ENCODE measurements at regions not wholly inside any gene's neighbourhood (a gene's known extent, or its start where the extent isn't known, plus 50 kb on each side); places are given as distances from the start of the nearest gene placed in this dataset.

DNA sequence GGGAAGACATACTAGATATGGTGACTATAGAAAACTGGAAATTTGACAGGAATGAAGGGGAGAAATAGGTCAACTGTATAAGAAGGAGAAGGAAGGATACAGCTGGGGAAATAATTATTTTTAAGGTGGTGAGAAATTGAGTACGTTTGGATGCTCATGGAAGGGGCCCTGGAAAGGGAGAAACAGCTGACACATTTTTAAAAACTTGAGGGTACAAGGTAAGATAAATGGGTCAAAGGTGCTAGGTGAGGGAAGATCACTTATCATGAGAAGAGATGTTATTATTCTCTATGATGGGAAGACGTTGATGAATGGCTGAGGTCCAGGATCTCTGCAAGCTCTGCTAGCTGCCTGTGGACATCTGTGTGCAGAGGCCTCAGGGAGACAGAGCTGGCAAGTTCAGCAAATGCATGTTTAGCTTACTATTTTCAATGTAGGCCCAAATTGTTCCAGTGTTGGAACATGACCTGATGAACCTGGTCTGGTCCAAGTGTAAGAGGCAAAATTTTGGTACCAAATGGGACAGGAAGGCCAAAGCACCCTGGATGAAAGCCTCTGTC, 181.7 kb downstream of the MTRR start:
- no peak for DNase-seq

DNA sequence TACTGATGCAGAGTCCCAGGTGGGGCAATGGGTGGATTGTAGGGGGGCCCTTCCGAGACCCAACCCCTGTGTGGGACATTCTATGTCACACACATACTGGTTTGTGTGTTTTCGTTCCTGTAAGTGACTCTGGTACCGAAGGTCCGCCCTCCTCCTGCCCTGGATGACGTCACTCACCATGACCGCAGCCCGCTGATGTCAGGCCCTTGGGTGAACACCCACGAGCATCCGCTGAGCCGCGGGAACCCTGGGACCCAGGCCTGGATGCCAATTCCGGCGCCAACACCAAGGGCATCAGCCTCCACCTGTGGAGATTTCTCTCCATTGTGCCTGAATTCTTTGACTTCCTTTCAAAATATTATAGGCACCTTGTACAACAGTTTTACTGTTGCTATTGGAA, 184.3 kb downstream of the MTRR start:
- DNase-seq, result no peak

DNA sequence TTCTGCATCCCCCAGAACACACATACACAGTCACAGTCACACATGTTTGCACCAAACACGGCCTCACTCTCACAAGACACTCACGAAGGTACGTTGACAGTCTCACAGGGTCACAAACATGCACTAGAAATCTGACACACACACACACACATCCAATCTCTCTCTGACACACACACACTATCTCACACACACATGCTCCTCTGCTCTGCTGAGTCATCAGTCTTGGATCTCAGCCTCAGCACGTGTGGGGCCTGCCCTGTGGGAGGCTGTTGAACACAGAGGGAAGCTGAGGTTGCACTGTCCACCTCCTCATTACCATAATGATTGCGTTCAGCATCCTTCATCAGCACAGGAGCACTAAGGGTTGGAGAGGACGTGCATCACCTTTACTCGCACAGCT, 188.8 kb downstream of the MTRR start:
- DNase-seq, result no peak

DNA sequence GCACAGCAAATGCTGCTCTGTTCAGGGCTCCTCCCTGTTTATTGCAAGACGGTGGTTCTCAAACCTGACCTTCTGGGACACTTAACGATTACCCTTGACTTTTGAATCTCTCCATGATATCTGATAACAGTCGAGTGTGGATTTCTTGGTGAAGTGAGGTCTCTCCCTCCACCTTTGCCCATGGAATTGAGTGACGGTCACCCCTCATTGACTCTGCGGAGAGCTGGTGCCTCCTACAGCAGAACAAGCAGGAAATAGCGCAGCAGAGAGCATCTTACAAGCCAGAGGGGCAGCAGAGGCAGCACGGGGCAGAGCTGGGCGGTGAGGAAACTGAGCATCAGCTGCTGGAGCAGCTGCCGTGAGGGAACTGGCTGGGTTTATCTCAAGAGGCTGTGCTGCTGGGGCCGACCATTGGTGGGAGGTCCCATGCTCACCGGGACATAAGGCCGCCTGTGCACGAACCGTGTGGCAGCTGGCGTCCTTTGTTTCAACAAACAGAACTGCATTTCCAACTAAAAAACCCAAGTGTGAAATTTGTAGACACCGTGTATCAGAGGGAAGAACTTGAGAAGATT, 189.8 kb downstream of the MTRR start:
- DNase-seq, result no peak

DNA sequence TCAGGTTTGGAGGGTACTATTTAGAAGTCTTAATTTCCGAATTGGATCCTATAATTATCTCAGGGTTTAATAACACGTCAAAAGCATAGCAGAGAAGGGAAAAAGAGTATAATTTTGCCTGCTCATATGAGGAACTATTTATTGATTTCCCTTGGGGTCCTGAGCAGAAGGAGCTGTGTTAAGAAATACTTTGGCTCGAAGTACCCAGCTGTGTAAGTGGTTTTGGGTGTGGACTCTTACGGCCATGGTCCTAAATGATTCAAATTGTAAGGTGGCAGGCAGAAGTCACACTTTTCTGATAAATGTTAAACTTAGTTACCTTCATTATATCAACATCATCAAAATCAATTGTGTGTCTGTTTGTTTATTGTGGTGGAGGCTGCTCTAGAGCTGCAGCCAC, 190.4 kb downstream of the MTRR start:
- no peak for DNase-seq

DNA sequence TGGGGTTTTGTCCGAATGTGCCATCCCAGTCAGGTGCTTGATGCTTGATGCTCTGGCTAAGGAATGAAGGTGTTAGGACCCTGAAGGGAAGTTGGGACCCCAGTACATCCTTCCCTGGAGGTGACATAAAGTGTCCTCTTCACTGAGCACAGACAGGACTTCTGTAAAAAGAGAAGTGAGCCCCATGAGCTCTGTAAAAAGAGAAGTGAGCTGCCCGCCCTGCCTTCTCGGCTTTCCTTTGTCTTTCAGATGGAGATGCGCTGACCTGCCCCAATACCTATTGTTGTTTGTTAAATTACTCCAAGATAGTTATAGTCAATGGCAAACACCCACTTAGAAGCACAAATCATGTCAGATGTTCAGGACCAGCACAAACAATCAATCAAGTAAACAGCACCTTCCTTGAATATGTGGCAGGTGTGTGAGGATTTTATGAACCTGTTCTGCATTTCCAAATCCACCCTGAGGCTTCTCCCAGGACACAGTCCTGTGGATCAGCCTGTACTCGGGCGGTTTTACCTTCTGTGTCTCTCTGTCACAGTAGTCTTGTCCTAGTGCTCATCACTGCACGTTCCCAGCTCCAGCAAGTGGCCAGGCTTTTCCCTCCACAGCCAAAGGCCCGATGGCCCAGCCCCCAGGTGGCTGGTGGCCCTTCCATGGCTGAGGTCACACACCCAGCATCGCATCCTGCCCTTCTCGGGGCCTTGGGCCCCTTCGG, 191.4 kb downstream of the MTRR start:
- no peak for DNase-seq

DNA sequence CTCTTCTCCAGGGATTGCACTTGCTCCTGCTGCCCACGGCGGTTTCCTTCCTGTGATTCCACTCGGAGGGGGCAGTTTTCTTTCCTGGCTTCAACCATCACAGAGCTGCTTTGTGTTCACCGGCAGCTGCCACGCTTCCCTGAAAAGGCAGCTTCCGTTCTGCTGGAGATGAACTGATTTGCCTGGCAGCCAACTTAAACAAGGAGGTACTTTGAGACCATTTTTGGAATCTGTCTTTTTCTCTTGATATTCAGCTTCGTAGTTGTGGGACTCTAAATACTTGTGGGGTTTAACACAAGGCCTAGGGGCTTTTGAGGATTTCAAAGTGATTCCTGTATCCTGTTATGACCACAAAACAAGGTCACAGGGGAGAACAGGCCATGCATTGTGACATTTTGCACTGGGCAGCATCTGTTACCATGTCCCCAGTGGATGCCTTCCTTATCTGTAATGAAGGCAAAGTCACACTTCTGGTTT, 192.0 kb downstream of the MTRR start:
- no peak for DNase-seq

DNA sequence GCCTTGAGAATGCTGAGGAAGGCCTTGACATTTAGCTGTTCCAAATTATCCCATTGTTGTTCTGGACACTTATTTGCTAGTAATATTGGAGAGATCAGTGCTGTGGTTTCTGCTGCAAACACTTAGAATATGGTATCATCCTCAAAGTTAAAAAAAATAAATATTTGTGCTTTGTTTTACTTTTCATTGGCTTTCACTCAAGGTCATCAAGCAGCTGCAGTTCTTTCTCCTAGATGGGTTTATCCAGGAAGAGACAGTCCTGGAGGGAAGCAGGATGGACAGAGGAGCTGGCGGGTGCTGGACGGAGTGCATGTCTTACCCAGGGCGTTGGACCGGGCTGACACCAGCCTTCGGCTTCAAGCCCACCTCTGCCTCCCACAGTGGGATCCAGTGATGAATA, 193.6 kb downstream of the MTRR start:
- no peak for DNase-seq

DNA sequence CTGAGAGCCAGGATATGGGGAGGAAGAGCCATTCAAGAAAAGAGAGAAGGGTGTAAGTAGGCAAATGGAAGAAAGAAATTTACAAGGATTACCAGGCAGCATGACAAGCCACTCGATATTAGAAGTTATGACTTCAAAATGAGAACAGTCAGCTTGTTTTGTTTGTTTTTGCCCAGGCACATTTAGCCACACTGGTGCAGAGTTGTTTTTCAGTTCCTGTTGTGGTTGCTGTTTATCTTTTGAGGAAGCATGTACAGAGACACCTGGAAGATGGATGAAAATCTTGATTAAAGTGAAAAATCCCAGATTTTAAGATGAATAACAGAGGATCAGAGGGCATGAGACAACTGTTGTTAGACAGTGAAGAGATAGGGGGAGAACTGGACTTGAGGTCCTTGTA, 199.1 kb downstream of the MTRR start:
- no peak for DNase-seq

DNA sequence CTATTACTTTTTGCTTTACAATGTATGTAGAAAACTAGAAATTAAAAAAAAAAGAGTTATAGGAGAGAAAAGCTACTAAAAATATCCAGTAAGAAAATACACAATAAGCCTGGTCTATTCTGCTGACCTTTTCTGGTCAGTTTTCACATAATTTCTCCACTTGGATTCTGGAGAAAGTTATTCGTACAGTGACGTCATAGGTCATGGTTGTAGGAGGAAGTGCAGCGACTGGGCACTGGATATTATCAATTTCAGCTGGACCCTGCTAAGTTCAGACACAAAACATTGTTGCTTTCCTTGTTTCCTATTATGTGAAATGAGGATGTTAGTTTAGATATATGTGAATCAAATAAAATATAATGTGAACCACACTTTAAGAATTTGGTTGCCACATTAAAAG, 201.2 kb downstream of the MTRR start:
- DNase-seq, result no peak

DNA sequence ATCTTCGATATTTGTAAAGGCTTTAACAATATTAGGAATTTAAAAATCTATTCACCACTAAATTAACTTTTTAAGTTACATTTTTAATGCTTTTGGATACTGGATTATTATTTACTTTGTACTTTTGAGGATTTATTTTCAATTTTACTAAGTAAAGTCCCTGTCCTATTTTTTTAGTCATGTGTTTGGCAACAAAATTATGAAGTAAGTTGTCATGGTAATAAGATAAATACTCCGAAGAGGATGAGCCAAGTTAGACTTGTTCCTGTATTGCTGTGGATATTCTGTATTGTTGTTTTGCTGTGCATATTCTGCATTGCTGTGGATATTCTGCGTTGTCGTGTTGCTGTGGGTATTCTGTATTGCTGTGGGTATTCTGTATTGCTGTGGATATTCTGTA, 210.1 kb downstream of the MTRR start:
- no peak for DNase-seq

DNA sequence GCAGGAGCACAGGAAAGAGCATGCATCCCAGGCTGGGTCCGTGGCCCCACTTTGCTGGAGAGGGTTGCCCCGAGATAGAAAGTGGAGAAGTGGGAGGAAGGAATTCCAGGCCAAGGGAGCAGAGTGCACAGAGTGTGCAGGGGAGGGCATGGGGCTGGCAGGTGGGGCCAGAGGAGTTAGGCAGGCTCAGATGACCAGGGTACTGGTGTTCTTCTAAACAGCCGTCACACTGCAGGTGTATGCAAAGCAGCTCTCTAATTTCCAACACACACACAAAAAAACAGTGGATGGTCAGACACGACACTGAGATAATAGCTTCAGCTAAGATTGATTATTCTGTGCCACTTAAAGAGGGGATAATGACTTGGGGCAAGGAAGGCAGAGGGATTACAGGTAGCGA, 212.2 kb downstream of the MTRR start:
- DNase-seq, result no peak

DNA sequence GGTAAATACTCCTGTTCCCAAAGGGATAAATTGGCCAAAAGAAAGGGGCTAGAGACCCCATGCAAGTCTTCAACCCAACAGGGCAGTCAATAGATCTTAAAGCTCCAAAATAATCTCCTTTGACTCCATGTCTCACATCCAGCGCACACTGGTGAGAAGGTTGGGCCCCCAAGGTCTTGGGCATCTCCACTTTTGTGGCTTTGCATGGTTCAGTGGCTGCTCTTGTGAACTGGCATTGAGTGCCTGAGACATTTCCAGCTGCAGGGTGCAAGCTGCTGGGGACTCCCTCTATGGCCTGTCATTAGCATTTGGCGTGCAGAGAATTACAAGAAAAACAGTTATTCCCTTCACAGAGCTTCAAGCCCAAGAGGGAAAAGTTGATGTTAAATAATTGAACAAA, 224.7 kb downstream of the MTRR start:
- DNase-seq, result no peak

DNA sequence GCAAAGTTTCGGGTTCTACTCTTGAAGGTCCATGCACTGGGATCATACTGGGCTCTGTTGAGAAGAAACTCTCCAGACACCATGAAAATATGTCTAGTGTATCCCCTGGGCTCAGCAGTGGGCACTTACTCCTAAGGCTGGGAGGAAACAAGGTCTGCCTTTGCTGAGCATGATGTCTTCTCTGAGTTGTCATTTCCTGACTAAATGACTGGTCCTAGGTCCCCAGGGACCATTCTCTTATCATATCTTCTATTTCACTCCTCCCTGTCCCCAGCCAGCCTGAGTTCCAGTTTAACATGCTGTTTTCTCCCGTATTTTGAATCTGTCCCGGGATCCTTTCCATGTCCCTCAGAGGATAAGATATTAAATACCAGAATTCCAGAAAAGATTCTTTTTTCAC, 225.4 kb downstream of the MTRR start:
- DNase-seq, result no peak

DNA sequence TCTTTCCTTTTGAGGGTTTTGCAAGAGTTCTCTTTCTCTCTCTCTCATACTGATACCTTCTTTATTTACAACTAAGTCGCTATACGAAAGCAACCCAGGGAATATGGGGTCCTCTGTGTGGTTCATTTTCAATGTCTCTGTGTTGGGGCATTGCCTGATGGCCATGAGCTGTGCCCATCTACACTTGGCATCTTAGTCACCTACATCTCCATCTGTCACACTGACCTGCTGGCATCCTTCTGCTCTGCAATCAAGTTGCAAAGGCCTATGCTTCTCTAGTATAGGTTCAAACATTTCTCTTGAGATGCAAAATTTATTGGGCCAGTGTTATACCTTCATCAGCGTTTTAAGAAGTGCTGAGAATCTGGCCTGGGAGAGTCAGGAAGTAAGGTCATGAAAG, 228.2 kb downstream of the MTRR start:
- no peak for DNase-seq

DNA sequence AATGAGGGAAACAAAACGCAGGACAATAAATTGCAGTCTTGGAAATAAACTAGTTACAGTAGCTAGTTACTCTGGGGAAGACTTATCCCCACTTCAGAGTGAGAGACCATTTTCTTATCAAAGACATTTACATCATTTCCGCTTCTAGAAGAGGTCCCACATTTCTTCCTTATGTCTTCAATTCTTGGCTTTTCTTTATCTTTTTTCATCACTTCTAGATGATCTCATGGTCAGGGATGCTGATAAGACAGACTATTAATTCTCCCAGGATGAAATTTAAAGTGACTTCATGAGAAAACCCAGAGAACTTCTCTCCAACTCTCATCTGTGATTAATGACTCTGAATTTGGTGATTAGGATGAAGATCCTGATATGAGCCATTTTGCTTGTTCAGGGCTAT, 229.1 kb downstream of the MTRR start:
- no peak for DNase-seq

DNA sequence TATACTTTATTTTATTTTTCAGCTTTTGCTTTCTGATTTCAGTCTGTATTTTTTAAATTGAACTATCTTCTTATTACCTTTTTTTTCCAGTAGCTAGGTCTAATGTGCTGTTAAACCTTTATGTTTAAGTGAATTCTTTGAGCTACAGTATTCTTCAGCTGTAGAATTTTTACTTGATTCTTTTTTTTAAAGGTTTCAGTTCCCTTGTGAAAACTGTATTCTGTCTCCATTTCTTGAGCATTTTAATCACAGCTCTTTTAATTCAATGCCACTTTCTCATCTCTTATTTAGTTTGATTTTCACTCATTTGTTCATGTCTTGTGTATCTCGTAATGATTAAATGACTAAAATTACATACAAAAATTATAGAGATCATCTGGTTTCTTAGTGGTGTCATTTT, 233.8 kb downstream of the MTRR start:
- no peak for DNase-seq

DNA sequence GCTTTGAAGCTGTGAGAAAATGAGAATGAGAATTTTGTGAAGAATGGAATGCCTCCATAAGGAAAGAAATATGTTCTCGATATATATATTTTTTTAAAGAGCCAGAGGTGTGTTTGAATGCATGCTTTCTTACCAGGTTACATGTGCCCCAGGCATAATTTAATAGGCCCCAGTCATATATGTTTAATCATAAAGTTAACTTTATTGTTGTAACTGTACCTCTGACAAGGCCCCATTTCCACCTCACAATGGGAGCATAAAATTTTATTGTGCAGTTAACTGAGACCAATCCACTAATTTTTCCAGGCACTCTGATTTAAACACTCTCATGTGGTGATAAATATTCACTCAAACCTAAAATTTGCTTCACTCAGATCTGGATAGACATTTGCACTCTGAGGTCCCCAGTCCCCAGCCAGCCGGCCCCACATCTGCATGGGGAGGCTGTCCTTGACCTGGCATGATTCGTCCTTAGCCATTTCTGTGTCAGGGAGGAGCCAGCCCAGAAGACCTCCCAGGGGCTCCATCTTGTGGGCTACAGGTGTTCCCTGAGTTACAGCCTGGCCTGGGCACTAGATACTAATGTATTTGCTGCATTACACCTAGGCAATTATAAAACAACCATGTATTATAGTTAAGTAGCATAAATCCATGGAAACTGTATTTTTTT, 245.8 kb downstream of the MTRR start:
- DNase-seq, result no peak

DNA sequence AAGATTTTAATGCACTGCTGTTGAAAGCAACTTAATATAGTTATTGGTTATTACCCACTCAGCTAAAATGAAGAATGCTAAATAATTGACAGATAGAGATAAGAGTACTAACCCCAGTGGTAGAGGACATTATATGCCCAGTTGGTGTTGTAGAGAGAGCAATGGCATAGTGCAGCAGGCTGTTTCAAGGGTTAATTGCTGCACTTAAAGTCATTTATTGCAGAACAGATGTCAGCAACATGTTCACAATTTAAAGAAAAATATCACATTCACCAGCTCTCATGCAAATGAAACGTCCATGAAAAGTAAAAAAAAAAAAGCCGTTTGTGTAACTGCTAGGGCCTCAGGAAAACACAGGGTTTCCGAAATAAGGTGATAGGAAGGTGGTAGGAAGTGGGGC, 254.6 kb downstream of the MTRR start:
- DNase-seq, result no peak

DNA sequence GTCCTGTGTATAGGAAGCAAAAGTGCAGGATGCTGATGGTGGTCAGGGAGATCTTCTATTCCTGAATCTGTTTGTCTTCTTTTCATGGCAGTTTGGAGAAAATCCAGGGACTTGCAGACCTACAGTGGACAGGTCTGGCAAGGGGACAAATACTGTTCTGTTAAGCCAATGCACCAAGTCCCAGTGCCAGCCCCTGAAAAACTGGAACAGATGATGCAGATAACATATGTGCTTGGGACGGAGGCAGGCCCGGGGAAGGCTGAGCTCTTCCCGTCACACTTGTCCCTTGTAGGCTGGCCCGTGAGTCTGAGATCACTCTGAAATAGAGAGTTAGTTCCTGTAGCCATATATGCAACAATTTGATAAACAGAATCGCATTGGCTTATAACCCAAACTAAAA, 265.7 kb downstream of the MTRR start:
- no peak for DNase-seq

DNA sequence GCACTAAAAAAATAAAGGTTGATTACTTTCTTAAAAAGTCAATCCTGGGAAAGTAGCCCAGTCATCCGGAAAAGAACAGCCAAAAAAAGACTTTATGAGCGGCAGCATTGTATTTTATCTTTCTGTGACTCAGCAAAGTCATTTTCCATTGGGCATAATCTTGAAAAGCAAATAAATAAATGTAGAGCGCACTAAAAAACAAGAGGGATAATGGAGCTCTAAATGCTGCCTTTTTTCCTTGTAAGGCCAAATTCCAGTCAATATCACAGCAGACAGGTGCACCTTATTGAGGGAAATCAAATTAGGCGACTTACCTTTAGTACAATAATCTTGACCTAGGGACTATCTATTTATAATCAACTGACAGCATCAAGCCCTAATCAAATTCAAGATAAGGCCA, 266.8 kb downstream of the MTRR start:
- no peak for DNase-seq

DNA sequence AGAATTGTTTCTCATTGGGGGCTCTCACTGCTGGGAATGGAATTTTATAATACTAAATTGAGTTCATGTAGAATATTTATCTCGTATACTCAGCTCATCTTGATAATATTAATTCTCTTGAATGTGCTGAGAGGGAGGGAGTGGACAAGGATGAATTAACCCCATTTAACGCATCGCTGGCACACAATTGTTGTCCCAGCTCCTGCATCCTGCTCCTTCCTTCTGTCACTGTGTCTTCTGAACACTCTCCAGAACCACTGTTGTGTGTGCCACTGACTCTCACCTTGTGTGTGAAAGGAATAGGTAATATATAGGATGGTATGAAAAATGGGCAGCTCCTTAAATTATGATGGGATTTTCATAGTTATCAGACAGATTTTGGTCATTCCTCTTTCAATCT, 267.3 kb downstream of the MTRR start:
- no peak for DNase-seq

DNA sequence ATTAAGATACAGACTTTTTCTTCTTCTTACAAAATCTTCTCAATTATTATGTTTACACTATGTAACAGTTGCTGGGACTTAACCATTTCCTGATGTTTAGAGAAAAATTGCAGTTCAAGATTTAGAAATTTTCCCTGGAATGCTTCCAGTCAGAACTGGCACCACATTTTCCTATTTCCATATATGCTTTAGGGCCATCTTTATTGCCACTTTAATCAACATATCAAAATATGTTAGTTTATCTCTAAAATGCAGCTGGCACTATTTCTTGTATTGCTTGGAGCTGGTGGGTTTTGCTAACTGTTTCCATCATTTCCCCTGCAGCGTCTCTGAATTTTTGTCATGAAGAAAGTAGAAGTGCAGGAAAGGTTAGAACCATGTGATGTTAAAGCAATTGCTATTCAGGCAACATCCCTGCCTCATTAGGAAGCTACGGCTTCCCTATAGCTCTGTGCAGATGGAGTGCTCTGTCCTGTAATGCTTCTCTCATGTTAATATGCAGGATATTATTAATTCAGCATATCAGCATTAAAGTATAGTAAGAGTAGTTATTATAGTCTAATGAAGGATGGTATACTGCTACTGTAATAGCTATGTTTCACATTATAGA, 269.1 kb downstream of the MTRR start:
- no peak for DNase-seq

DNA sequence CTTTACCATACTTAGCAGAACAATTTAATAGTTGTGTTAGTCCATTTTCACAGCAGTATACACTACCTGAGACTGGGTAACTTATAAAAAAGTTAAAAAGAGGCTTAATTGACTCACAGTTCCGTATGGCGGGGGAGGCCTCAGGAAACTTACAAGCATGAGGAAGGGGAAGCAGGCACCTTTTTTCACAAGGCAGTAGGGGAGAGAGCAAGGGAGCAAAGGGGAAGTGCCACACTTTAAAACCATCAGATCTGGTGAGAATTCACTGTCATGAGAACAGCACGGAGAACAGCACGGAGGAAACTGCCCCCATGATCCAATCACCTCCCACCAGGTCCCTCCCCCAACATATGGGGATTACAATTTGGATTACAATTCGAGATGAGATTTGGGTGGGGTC, 269.9 kb downstream of the MTRR start:
- DNase-seq, result no peak

Measured in activated CD4-positive, alpha-beta T cell treated with anti-CD3 and anti-CD28 coated beads for 48 hours (primary cell).